HG03354 (cell line): ENCODE measurements at regions not wholly inside any gene's neighbourhood (a gene's known extent, or its start where the extent isn't known, plus 50 kb on each side); places are given as distances from the start of the nearest gene placed in this dataset.
A peak's percentile ranks its signal among the peaks of the same experiment; 100 is the strongest.
"Not testable (repeated sequence)": the region's sequence is repeated elsewhere in the genome, so short reads cannot be mapped to it uniquely, and the experiment has no call there.

Experiments
- ATAC-seq: cut with Tn5 transposase; IDR thresholded peaks from one replicate; pipeline ENCODE4 v1.9.1; 2021; ENCODE audit warnings: mild to moderate bottlenecking; ENCODE audit not compliant: unreplicated experiment, poor library complexity, severe bottlenecking

- ATAC-seq: peak; percentile 62
Measured at GRCh38 chr17:63278728-63279442, 167.2 kb downstream of the CYB561 start.

- no peak for ATAC-seq
Measured at GRCh38 chr17:63279498-63280230, 166.4 kb downstream of the CYB561 start.

GRCh38 chr17:63282455-63282854 is 163.7 kb downstream of the CYB561 start:
- ATAC-seq: peak; percentile 73

- ATAC-seq: no peak
Measured at GRCh38 chr17:63285551-63285950, 160.6 kb downstream of the CYB561 start.

GRCh38 chr17:63286254-63286653 is 159.9 kb downstream of the CYB561 start:
- no peak for ATAC-seq

- ATAC-seq: not testable (repeated sequence)
Measured at GRCh38 chr17:63287006-63287405, 159.1 kb downstream of the CYB561 start.

- no peak for ATAC-seq
Measured at GRCh38 chr17:63289931-63290330, 156.2 kb downstream of the CYB561 start.

- ATAC-seq: no peak
Measured at GRCh38 chr17:63290351-63290750, 155.8 kb downstream of the CYB561 start.

GRCh38 chr17:63290784-63291183 is 155.3 kb downstream of the CYB561 start:
- no peak for ATAC-seq

GRCh38 chr17:63291258-63291657 is 154.8 kb downstream of the CYB561 start:
- no peak for ATAC-seq

- no peak for ATAC-seq
Measured at GRCh38 chr17:63292421-63292820, 153.7 kb downstream of the CYB561 start.

GRCh38 chr17:63293323-63294075 is 152.6 kb downstream of the CYB561 start:
- no peak for ATAC-seq

GRCh38 chr17:63294776-63295175 is 151.3 kb downstream of the CYB561 start:
- no peak for ATAC-seq

- no peak for ATAC-seq
Measured at GRCh38 chr17:63295288-63295687, 150.8 kb downstream of the CYB561 start.

- no peak for ATAC-seq
Measured at GRCh38 chr17:63295839-63296590, 150.1 kb downstream of the CYB561 start.

GRCh38 chr17:63298916-63299315 is 147.2 kb downstream of the CYB561 start:
- ATAC-seq: not testable (repeated sequence)

GRCh38 chr17:63304704-63305261 is 141.3 kb downstream of the CYB561 start:
- no peak for ATAC-seq

- no peak for ATAC-seq
Measured at GRCh38 chr17:63305857-63306256, 140.2 kb downstream of the CYB561 start.

- no peak for ATAC-seq
Measured at GRCh38 chr17:63306855-63307254, 139.3 kb downstream of the CYB561 start.

GRCh38 chr17:63308272-63308671 is 137.8 kb downstream of the CYB561 start:
- ATAC-seq: no peak
